Superior temporal gyrus (tissue), 1 donor: ENCODE measurements at regions not wholly inside any gene's neighbourhood (a gene's known extent, or its start where the extent isn't known, plus 50 kb on each side); places are given as distances from the start of the nearest gene placed in this dataset.

Experiments used
- DNase-seq: peaks from one replicate; pipeline ENCODE4 v3.0.0-alpha.2; 2016; ENCODE audit errors: extremely low spot score

- DNase-seq = no peak
These were observed 283.4 kb upstream of the GRIP1 start for GRCh38 chr12:66962290-66962689.

DNA sequence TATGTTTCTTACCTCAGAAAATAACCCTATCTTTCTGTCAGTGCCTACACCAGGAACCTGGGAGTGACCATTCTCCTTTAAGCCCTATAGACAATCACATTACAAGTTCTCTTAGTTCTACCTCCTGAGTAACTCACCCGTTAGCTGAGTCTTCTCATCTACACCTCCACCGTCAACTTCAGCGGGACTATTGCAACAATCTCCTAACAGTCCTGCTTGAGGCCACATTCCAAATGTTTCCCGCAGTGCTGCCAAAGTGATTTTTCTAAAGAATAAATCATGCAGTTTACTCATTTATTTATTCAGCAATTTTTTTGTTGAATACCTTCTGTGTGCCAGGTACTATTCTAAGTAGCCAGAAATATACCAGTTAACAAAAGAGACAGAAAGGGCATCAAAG, 285.0 kb upstream of the GRIP1 start:
- no peak for DNase-seq

DNA sequence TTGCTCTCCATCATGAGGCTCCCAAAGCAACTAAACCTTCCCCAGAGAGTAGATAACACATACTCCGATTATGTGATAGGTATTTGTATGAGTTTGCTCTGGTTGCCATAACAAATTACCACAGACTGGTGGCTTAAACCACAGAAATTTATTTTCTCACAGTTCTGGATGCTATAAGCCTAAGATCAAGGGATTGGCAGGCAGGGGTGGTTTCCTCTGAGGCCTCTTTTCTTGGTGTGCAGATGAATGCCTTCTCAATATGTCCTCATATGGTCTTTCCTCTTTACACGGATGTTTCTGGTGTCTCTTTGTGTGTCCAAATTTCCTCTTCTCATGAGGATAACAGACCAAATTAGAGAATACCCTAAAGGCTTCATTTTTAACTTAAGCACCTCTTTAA, 285.8 kb upstream of the GRIP1 start:
- DNase-seq = no peak

- no peak for DNase-seq
These were observed 286.7 kb upstream of the GRIP1 start for GRCh38 chr12:66965621-66966020.

DNA sequence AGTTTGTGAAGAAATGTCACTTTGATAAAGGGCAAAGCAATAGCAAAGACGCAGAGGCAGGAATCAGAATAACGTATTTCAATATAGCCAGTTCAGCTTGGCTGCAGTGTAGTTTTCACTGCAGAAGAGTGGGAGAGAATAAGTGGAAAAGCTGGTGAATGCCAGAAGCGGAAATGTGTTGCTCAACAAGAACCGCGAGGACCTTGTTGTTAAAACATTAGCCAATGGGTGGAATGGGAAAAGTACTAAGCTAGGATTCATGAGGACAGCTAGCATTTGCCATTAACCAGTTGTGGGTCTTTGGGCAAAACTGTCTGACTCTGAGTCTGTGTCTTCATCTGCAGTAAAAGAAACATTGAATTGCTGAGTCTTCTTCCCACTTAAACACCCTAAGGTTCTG, 292.9 kb upstream of the GRIP1 start:
- no peak for DNase-seq

GRCh38 chr12:66976526-66976925, 292.6 kb upstream of the CAND1 start:
- no peak for DNase-seq

- DNase-seq = no peak
These were observed 290.4 kb upstream of the CAND1 start for GRCh38 chr12:66978802-66979201.

DNA sequence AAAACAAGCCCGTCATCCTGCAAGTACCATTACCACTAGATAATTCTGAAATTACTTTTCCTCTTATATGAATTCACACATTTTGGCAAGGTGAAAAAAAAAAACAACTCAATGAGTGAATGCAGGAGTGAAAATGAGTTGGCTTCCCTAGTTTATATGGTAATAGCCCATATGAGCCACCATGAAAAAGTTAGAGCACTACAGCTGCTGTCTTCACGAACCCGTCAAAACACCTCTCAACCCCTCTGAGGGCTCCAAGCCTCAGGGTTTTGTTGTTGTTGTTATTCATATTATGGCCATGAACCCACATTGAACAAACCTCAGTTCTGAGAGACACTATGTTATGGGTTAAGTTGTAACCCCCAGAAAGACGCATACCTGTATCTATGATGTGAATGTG, 289.9 kb upstream of the CAND1 start:
- DNase-seq = no peak

- DNase-seq = no peak
These were observed 285.1 kb upstream of the CAND1 start for GRCh38 chr12:66984077-66984476.

DNA sequence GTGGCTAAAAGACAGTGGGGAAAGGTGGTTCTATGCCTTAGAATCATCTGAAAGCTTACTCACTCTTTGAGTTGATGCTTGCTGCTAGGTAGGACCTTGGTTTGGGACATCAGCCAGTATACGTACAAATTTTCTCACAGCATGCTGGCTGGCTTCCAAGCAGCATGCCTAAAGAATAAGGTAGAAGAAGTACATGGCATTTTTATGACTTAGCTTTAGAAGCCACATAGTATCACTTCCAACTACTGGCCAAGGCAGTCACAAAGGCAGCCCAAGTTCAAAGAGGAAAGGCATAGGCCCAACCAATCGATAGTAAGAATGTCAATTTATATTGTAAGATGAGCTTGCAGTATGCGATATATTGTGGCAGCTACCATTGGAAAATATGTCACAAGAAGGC, 284.2 kb upstream of the CAND1 start:
- DNase-seq = no peak

GRCh38 chr12:66999141-66999540, 270.0 kb upstream of the CAND1 start:
- no peak for DNase-seq

GRCh38 chr12:67001251-67001650, 267.9 kb upstream of the CAND1 start:
- DNase-seq = no peak

DNA sequence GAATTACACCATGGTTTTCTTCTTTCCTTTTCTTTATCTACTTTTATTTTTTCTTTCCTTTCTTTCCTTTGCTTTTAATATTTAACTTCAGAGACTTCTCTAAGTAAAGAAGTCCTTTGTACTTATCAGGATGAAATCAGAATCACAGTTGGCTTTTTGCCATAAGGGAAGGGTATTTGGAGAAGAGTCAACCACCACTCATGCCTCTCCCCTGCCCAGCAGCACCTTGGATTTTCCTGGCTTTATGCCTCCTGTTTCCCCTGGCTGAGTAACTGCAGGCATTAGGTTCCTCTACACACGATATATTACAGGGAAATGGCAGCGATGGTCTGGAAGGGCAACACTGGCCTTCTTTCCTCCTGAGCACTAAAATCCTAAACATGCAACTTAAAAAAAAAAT, 266.4 kb upstream of the CAND1 start:
- DNase-seq = no peak

GRCh38 chr12:67006610-67007009, 262.5 kb upstream of the CAND1 start:
- no peak for DNase-seq

DNA sequence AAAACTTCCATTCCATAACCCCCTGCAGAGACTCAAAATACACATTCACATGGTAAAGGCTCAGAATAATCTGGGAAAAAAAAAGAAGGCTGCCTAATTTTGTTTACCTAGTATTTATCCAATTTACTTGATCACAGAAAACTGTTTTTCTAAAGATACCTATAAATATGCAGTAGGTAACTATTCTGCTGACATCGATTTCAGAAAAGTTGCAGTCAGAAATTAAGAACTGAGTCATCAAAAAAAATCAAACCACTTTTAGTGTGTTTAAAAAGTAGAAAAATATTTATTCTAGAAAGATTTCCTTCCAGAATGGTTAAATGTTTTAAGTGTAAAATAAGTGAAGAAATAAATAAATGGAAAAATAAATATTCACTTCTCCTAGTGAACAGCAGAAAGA, 254.5 kb upstream of the CAND1 start:
- no peak for DNase-seq

DNA sequence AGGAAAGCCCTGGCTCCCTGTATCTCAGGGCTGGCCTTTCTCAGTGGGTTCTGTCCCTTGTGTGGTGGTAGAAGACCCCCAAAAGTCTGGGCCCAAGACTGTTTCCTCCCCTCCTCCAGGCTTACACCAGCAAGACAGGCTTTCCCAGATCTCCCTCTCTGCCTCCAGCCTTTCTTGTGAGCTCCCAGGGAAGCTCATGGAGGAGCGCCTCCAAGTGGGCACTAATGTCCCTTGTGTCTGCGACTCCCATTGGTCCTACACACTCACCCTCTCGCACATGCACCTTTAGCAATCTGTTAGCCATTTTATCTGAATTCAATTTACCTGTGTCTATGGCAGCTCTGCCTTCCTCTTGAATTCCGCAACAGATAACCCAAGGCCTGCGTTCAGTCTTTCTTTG, 251.1 kb upstream of the CAND1 start:
- DNase-seq = no peak

DNA sequence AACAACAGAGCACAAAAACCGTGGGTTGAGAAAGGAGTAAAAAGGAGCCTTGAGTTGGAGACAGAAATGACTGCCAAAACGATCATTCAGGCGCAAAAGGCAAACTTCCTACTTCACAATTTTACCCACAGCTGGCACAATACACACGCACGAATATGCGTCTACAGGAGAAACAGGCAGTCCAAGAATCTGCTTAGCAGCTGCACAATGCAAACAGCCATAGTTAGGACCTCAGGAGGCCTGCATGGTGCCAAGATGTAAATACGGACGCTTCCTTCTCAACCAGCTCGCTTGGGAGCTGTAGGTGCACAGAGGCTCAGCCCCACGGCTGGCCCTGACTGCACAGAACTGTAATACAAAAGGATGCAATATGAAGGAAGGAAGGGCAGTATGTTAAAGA, 250.1 kb upstream of the CAND1 start:
- peak; percentile 38 for DNase-seq

- DNase-seq = no peak
These were observed 243.5 kb upstream of the CAND1 start for GRCh38 chr12:67025543-67026114.

- DNase-seq = no peak
These were observed 242.5 kb upstream of the CAND1 start for GRCh38 chr12:67026487-67027246.

GRCh38 chr12:67028529-67028928, 240.6 kb upstream of the CAND1 start:
- DNase-seq = no peak

DNA sequence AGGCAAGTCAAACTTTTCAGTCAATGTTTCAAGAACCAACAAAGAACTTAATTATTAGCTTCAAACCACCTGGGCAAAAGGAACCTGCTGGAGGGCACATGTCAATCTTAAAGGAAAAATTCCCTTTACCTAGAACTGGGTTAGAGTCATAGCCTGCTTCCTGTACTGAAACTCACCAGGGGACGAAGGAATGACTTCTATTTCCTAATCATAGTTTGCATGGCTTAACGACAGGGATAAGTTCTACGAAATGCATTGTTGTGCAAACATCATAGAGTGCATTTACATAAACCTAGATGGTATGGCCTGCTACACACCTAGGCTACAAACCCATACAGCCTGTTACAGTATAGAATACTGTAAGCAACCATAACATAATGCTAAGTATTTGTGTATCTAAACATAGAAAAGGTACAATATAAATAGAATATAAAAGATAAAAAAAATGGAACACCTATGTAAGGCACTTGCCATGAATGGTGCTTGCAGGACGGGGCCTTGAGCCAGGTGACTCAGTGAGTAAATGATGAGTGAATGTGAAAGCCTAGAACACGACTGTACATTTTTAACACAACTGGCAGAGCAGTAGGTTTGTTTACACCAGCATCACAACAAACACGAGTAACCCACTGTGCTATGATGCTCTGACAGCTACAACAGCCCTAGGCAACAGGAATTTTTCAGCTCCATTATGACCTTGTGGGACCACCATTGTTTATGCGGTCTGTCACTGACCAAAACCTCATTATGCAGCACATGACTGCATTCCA, 234.9 kb upstream of the CAND1 start:
- DNase-seq = no peak

DNA sequence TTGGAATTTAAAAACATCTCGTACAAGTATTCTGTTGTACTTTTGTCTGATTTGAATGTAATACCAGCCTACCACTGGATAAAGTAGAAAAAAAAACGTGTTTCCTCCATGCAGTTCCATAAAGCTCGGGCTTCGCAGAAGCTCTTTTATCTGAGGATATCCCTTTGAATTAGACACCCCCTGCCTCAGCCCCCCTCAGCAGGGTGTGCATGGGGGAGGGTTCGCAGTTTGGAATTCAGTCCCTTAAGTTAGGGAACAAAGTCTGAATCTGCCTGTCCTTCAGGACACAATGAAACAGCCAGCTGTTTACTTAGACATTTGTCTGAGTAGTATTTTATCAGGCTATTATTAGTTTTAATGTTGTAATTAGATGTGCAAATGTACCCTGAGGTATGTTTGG, 234.0 kb upstream of the CAND1 start:
- DNase-seq = no peak

GRCh38 chr12:67038486-67038885, 230.7 kb upstream of the CAND1 start:
- no peak for DNase-seq
